Stimulated activated CD4-positive, alpha-beta T cell treated with anti-CD3 and anti-CD28 coated beads, Interleukin-4, amount 100 ng/mL, for 48 hours (primary cell): ENCODE measurements at regions not wholly inside any gene's neighbourhood (a gene's known extent, or its start where the extent isn't known, plus 50 kb on each side); places are given as distances from the start of the nearest gene placed in this dataset.
"Not testable (repeated sequence)": the region's sequence is repeated elsewhere in the genome, so short reads cannot be mapped to it uniquely, and the experiment has no call there.

ENCODE experiments used
- DNase-seq, 2 donors: peaks; one replicate each; pipeline ENCODE4 v3.0.0-alpha.2; 2020; ENCODE audit warnings: low read depth in 2 of 2

DNA sequence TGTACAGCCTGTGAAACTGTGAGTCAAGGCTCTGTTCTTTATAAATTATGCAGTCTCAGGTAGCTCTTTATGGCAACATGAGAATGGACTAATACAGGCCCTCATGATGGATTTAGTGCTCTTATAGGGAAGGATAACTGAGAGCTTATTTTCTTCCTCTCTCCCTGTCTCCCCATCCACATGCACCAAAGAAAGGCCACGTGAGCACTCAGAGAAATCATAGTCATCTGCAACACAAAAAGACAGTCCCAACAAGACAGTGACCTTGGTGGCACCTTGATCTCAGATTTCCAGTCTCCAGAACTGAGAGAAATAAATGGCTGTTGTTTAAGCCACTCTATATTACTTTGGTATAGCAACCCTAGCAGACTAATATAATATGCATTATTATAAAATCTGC is 2133.6 kb upstream of the ACO1 start:
- DNase-seq = no peak

DNA sequence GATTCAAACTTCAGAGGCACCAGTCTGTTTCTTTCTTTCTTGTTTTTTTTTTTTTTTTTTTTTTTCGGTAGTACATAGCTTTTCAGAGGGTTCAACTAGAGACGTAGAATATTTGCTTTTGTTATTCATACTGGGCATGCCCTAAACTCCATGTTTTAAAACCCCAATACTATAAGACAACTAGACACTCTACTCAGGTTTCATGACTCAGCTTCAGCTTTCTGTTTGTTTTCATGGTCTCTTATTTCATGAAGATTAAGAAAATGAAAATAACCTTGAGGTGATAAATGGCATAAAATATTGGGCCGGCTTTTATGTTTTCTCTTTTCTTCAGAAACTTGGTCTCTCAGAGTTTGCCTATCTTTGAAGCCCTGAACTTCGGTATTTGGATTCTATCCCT is 2126.3 kb upstream of the ACO1 start:
- DNase-seq = no peak

DNA sequence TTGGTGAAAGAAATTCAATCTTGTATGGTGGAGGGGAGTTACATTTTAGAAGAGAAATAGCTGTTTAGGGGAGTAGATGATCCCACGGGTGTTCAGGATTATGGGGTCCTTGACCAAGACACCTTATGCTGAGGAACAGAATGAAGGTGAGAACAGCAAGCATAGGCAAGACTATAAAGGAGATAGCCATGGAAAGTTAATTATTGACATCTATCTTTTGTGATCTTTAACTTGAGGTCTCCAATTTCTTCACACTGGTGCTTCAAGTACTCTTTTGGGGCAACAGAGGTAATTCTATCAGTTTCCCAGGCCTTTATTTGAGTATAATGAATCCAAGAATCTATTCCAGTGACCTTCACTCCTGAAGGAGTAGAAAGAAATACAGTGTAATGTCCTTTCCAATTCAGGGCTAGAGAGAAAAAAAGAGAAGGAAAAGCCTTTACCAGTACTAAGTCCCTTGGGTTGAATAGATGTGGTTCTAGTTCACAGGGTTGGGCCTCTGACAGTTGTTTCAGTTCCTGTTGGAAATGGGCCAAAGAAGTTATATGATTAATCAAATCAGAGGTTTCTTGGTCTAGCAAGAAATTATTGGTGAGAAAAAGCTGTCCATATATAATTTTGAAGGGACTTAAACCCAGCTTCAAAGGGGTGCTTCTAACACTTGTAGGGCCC is 2104.1 kb upstream of the ACO1 start:
- DNase-seq = no peak

DNA sequence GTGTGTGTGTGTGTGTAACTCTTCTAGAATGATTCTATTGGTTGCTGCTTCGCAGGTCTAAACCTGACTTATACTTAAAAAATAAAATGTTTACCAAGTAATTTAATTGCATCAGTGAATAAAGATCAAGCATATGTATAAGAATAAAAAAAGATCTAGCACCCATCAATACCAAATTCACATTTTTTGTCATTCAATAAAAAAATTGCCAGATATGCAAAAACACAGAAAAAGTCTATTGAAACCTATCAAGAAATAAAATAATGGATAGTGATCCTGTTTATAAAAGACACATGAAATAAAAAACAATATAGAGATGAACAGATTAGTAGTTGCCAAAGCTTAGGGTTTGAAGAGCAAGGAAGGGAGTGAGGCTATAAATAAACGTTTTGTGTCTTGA is 2095.0 kb upstream of the ACO1 start:
- DNase-seq = no peak

DNA sequence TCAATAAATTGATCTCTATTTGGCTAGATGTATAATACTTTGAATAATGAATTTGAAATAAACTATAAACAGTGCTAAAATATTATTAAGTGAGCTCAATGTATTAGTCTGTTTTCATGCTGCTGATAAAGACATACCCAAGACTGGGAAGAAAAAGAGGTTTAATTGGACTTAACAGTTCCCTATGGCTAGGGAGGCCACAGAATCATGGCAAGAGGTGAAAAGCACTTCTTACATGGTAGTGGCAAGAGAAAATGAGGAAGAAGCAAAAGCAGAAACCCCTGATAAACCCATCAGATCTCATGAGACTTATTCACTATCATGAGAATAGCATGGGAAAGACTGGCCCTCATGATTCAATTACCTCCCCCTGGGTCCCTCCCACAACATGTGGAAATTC is 2092.4 kb upstream of the ACO1 start:
- not testable (repeated sequence) for DNase-seq

DNA sequence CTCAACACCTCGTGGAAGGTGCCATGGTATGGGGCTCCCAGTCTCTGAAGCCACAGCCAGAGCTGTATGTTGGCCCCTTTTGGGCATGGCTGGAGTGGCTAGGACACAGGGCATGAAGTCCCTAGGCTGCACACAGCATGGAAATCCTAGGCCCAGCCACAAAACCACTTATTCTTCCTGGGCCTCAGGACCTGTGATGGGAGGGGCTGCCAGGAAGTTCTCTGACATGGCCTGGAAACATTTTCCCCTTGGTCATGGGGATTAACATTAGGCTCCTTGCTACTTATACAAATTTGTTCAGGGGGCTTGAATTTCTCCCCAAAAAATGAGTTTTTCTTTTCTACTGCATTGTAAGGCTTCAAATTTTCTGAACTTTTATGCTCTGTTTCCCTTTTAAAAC is 2091.2 kb upstream of the ACO1 start:
- no peak for DNase-seq

DNA sequence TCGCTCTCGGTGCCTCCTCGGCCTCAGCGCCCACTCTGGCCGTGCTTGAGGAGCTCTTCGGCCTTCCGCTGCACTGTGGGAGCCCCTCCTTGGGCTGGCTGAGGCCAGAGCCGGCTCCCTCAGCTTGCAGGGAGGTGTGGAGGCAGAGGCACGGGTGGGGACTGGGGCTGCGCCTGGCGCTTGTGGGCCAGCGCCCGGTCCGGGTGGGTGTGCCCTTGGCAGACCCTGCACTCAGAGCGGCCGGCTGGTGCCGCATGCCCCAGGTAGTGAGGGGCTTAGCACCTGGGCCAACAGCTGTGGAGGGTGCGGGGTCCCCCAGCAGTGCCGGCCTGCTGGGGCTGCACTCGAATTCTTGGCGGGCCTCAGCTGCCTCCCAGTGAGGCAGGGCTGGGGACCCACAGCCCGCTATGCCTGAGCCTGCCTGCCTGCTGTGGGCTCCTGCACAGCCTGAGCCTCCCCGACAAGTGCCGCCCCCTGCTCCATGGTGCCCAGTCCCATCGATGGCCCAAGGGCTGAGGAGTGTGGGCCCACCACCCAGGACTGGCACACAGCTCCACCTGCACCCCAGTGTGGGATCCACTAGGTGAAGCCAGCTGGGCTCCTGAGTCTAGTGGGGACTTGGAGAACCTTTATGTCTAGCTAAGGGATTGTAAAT is 2085.2 kb upstream of the ACO1 start:
- no peak for DNase-seq

DNA sequence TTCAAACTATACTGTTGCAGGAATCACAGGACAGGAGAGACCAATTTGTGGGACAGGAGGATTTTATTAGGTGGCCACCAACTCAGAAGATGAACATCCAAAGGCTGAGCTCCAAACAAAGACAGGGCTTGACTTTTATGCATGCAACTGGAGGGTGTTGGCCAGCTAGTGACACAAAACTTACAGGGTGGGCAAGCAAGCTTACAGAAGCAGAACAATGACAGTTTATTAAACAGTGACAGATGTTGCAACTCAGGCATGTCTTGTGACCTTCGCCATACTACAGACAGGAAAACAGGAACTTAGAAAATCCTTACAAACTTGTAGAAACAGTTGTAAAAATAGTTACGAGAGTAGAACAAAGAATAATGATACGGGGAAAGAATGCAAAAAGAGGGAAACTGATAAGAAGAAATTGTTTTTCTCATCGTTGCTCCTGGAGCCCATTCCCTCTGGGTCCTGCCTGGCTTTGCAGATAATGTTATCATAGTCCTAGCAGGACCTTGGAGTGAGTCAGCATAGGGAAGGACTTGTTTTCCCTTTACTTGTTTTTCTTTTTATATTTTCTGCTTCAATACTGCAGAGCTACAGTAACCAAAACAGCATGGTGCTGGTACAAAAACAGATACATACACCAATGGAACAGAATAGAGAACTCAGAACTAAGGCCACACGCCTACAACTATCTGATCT is 2083.0 kb upstream of the ACO1 start:
- no peak for DNase-seq

DNA sequence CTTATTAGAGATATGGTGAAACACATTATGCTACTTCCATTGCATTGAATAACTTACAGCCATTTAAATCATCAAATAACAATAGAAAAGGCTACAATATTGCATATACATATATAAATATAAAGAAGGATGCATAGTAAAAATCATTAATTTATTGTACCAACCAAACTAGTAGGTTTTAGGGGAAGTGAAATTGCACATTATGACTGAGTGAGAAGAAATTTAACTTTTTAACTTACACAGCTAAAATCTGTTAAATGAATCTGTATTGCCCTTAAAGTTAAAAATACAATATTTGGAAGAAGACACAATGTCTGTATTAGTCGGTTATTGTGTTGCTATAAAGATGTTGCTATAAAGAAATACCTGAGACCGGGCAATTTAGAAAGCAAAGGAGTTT is 2073.7 kb upstream of the ACO1 start:
- DNase-seq = no peak

DNA sequence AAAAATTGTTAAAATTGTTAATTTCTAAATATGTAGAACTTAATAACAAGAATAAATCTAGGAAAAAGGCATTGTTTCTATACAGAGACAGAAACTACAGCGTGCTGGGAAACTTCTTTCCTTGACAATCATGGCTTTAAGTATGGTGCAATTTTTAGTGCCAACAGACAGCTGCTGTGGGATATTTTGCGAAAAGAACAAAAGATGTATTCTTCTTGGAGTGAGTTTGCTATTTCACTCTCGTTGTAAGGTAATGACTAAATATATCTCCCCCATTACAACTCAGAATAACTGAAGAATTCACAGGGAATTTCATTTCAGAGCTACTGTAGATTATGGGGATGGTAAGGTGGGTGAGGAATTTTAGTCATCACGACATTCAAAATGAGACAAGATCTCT is 2055.0 kb upstream of the ACO1 start:
- no peak for DNase-seq

DNA sequence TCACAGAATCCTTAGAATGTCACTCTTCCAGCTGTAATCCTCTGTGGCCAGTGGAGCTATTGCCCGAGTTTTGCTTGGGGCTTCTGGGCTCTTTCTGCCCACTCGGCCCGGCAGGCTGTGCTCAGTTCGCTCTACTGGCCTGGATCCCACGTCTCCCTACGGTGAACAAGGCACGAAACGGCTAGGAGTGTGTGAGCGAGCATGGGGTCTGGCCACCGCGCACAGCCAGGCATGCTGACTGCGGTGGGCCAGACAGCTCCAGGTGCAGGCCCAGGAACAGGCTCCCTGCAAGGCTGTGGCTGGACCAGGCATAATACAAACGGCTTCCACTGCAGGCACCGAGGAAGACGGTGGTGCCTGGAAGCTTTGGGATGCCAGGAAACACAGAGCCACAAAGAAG is 2035.5 kb upstream of the ACO1 start:
- no peak for DNase-seq

DNA sequence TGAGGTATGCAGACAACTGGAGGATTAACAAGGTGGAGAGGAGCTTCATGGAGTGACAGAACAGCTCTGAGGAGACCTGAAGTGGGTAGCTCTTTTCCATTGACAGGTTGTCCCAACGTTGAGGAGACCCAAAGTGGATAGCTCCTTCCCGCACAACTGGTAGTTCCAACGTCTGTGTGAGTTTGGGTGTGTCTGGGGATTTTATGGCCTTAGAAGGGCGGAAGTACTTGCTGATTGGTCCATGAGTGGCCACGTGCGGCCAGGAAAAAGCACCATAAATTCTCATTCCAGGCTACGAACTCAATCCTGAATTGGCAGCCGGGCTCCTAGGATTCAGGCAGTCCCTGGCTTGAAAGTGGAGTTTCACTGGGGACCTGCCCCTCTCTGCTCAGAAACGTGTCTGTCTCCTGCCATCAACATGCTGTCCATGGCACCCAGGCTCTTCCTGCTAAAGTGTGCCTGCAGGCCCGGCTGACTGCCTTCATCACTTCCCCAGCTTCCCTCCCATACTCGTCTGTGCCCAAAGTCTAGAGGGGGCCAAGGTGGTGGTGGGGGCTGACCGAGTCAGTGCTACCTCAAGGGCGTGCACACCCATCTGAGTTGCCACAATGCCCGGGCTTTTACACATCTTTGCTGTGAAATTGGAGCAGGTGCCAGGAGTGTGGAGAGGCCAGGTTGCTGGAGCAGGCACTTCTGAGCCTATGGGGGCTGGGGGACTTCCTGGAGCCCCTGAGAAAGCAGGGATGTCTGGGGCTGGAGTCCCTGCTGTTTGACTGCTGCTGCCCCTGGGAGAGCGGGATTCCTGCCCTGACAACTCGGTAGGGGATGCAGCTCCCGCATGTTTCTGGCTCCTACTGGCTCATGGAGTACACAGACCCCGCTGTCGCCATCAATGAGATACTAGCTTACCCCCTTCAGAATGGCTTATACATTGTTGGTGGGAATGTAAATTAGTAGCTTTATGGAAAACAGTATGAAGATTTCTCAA is 2034.6 kb upstream of the ACO1 start:
- no peak for DNase-seq

DNA sequence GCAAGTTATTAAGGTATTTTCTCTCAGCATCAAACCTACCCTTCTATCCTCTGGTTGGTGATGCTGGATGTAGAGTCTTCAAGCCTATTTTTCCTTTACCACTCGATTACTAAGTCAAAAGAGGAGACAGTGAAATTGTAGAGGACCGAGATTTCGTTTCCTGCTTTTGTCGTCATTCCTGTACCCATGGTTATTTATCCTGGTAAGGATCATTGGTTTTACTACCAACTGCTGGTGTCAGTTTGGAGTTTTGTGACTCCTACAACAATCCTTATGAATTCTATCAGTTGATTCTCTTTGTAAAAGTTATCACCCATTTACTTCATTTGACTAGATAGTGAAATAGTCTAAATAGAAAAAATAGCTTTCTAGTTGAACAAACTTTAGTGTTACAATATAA is 2028.2 kb upstream of the ACO1 start:
- DNase-seq = no peak

DNA sequence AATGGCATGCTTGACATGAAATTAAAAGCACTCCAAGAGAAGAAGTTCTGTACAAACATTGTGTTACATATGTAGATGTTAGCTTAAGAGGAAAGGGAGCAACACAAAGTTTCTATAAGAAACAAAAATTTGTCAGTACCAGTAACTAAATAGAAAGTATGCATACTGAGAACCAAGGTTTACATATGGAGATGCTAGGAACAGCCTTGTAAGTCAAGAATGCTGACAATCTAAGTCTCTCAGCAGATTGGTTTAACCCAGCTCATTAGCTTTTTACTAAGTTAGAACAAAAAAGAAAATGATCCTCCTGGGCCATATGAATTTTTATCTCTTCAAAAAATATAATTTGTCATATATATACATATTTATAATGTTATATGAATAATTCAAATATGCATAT is 2022.1 kb upstream of the ACO1 start:
- no peak for DNase-seq

DNA sequence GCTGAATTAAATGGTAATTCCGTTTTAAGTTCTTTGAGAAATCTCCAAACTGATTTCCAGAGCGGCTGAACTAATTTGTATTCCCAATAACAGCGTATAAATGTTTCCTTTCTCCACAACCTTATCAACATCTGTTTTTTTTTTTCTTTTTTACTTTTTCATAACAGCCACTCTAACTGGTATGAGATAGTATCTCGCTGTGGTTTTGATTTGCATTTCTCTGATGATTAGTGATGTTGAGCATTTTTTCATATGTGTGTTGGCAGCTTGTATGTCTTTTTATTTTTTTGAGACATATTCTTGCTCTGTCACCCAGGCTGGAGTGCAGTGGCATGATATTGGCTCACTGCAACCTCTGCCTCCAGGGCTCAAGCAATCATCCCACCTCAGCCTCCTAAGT is 2018.3 kb upstream of the ACO1 start:
- DNase-seq = not testable (repeated sequence)

DNA sequence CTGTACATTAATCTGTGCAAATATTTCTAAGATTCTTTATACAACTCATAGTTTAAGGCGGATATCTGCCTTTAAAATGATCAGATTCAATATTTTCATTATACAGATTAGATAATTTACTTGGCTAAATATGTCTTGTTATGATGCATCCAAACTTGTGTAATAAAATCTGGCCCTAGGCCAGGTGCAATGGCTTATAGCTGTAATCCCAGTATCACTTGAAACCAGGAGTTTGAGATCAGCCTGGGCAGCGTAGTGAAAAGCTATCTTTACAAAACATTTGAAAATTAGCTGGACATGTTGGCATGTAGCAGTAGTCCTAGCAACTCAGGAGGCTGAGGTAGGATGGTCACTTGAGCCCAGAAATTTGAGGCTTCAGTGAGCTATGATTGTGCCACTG is 2002.2 kb upstream of the ACO1 start:
- DNase-seq = no peak

DNA sequence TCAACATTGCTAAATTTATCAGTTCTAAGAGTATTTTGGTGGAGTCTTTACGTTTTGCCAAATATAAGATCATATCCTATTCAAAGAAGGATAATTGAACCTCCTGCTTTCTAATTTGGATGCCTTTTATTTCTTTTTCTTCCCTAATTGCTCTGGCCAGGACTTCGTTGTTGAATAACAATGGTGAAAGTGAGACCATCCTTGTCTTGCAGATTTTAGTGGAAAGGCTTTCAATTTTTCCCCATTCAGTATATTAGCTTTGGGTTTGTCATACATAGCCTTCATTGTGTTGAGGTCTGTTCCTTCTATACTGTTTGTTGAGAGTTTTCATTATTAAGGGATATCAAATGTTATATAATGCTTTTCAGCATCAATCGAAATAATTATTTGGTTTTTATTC is 1974.2 kb upstream of the ACO1 start:
- DNase-seq = no peak

DNA sequence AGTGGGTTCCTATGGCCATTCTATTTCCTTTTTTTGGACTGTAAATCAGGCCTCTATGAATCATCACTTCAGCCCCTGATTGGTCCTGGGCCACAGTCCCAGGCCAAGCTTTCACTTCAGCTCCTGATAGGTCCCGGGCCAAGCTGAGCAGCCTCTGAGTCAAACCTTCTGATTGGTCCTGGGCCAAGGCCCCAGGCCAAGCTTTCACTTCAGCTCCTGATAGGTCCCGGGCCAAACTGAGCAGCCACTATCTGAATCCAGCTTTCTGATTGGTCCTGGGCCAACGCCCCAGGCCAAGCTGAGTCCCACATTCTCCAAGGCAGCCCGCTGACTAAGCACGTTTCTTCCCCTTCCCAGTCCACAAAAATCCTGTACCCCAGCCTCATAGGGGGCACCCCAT is 1972.9 kb upstream of the ACO1 start:
- DNase-seq = no peak

DNA sequence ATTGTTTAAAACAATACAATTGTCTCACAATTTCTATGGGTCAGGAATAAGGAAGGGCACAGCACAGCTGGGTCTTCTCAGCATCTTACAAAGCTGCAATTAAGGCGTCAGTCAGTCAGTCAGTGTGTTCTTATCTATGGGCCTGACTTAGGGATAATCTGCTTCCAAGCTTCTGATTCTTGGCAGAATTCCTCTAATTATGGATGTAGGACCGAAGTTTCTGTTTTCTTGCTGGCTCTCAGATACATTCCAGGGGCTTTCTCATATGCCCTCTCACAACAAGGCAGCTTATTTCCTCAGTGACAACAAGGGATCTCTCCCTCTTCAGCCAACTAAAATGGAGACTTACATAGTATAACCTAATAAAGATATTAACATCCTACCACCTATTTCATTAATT is 1925.3 kb upstream of the ACO1 start:
- DNase-seq = no peak

DNA sequence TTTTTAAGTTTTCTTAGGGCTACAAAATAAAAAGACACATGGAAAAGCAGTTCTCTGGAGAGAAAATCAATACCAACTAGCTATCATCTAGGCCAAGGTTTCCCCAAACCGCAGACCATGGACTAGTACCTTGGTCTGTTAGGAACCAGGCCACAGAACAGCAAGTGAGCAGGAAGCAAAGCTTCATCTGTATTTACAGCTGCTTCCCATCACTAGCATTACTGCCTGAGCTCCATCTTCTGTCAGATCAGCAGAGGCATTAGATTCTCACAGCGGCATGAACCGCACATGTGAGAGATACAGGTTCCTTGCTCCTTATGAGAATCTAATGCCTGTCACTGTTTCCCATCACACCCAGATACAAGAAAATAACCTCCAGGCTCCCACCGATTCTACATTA is 1907.6 kb upstream of the ACO1 start:
- DNase-seq = no peak

DNA sequence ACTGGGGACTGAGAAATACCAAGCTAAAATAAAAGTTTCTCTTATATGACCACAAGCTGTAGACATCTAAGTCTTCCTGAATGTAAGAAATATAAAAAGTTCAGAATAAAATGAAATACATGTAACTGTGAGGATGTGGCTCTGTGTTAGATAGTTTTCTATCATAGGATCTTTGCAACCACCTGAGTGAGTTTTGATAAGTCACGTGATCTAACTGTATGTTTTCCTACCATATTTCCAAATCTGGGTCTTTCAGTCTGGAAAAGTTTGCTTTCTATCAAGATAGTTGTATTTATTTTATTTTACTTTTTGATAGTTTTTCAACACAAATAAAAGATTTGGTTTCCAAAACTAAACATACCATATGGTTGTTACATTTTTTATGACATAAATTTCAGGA is 1905.8 kb upstream of the ACO1 start:
- DNase-seq = no peak

DNA sequence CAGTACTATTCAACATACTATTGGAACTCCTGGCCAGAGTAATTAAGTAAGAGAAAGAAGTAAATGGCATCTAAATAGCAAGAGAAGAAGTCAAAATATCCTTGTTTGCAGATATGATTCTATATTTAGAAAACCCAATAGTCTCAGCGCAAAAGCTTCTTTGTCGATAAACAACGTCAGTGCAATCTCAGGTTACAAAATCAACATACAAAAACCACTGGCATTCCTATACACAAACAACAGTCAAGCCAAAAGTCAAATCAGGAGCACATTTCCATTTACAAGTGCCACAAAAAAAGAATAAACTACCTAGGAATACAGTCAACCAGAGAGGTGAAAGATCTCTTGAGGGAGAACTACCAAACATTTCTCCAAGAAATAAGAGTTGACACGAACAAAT is 1901.9 kb upstream of the ACO1 start:
- DNase-seq = no peak
